LoVo (cell line): ENCODE measurements at regions not wholly inside any gene's neighbourhood (a gene's known extent, or its start where the extent isn't known, plus 50 kb on each side); places are given as distances from the start of the nearest gene placed in this dataset.

Source experiments
- DNase-seq: peaks from one replicate; pipeline ENCODE4 v3.0.0-alpha.2; 2016; ENCODE audit warnings: low spot score

- no peak for DNase-seq
Measured at GRCh38 chr11:134687548-134687947, 275.5 kb upstream of the B3GAT1 start.

DNA sequence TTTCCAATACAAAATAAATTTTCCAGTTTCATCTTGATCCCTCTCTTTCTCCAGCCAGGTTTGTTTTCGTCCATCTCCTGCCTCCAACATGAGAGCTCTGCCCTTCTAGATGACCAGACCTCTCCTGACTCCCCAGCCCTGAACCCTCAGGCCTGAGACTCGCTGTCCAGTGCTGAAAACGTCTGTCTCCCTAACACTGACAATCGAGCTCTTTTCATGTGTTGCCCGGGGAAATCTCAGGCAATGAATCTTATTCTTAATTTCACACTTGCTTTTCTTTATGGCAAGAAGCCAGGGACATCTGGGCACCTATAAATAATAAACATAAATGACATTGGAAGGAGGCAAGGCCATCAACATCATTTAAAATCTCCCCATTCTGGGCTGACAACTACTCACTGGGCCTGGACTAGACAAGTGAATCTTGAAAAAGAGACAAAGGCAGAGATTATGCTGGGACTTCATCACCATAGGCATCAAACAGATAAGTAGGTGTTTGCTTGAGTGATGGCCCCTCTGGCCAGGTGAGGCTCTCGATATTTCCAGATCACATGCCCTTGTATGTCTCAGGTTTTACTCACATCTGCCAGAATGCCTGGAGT is 274.5 kb upstream of the B3GAT1 start:
- no peak for DNase-seq

GRCh38 chr11:134685793-134686380 is 273.8 kb upstream of the B3GAT1 start:
- no peak for DNase-seq

GRCh38 chr11:134684576-134684975 is 272.5 kb upstream of the B3GAT1 start:
- DNase-seq, result no peak

DNA sequence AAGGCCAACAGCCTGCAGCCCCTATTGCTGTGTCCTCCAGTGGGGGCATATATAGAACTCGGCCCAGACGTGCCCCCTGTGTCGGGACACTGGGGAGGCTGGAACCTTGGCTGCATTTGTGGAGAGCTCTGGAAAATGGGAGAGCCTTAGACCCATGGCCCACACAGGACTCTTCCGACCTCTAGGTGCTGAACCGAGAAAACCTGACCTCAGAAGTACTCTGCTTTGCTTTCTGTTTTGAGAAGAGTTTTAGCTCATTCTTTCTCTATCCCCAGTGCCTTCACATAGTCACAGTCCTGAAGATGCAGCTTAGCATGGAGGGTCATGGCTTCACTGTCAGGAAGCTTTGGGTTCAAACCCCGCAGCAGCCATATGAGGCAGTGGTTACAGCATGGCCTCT is 271.8 kb upstream of the B3GAT1 start:
- no peak for DNase-seq

GRCh38 chr11:134682577-134682976 is 270.5 kb upstream of the B3GAT1 start:
- no peak for DNase-seq

DNA sequence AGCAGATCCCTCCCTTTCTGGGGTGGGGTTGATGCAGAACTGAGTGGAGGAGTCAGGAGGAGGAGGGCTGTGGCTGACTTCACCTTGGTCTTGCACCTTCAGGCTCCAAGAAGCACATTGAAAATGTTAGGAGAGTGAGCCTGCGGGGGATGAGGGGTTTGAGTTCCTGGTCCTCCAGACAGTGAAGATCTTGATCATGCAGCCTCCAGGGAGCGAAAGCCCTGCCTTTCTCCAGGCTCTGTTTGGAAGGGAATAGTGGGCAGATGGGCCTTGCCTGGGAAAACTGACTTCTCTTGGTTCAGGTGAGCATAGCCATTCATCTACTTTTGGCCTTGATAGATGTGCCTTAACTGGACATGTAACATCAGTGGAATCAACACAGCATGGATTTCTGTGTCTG is 267.6 kb upstream of the B3GAT1 start:
- no peak for DNase-seq

DNA sequence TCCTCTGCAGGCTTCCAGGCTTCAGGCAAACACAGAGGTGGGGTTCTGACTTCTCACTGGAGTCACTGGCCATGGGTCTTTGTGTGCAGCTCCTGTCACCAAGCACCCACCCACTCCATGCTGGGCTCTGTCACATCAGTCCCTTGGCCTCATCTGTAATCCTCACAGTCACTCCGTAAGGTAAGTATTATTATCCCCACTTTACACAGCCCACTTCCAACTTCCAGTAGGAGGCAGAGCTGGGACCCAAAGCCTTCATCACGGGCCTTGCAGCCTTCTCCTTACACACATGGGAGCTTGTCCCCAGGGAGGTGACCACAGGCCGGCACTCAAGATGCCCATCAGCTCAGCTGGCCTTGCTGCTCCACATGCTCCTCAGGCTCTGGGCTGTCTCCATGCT is 266.7 kb upstream of the B3GAT1 start:
- no peak for DNase-seq

GRCh38 chr11:134677891-134678551 is 266.0 kb upstream of the B3GAT1 start:
- DNase-seq, result no peak

- no peak for DNase-seq
Measured at GRCh38 chr11:134677397-134677822, 265.4 kb upstream of the B3GAT1 start.

GRCh38 chr11:134676516-134677287 is 264.7 kb upstream of the B3GAT1 start:
- DNase-seq, result no peak

- DNase-seq, result no peak
Measured at GRCh38 chr11:134675983-134676382, 263.9 kb upstream of the B3GAT1 start.

DNA sequence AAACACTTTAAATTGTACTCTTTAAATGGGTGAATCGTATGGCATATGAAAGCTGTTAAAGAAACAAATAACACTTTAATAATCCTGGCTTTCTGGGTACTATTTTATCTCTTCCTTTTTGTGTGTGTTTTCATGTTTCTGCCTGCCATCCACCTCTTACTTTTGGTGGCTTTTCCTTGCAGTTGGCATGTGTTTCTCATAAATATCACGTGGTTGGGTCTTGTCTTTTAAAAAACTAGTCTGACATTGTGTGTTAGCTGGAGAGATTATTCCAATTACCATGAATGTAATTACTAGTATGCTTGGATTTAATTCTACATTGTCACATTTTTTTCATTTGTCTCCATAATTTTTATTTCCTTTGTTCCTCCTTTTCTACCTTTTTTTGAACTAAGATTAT is 262.9 kb upstream of the B3GAT1 start:
- DNase-seq, result no peak

DNA sequence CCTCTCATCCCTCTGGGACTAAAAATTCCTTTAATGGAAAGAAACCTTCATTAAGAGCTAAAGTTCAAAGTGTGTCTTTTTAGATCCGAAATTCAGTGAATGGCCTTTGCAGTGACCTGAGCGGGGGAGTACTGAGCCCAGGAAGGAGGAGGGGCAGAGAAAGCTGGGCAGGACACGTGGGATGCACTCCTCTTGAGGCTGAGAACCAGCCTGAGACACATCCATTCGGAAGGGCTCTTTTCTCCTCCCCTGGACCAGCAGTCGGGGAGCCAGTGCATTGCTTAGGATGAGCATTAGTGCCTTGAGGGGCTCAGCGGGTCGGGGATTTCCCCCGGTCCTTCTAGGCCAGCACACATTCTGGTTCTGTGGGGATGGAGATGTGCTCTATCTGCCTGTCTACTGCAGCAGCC is 258.9 kb upstream of the B3GAT1 start:
- DNase-seq, result no peak

GRCh38 chr11:134670247-134670782 is 258.3 kb upstream of the B3GAT1 start:
- no peak for DNase-seq

- no peak for DNase-seq
Measured at GRCh38 chr11:134669796-134670195, 257.8 kb upstream of the B3GAT1 start.

- no peak for DNase-seq
Measured at GRCh38 chr11:134668796-134669195, 256.8 kb upstream of the B3GAT1 start.

GRCh38 chr11:134668076-134668475 is 256.0 kb upstream of the B3GAT1 start:
- no peak for DNase-seq

- DNase-seq, result no peak
Measured at GRCh38 chr11:134667505-134667904, 255.5 kb upstream of the B3GAT1 start.

- DNase-seq, result no peak
Measured at GRCh38 chr11:134667175-134667500, 255.1 kb upstream of the B3GAT1 start.

- peak; percentile 7 for DNase-seq
Measured at GRCh38 chr11:134666273-134667174, 254.5 kb upstream of the B3GAT1 start.
